Nephron progenitor cell (in vitro differentiated cells): ENCODE measurements at regions not wholly inside any gene's neighbourhood (a gene's known extent, or its start where the extent isn't known, plus 50 kb on each side); places are given as distances from the start of the nearest gene placed in this dataset.

Experiments used
- DNase-seq: peaks from one replicate; pipeline ENCODE4 v3.0.0; 2021
- H3K27ac Mint-ChIP-seq: 2 replicates; pipeline ENCODE4 v1.8.0; 2021; ENCODE audit warnings: mild to moderate bottlenecking, moderate library complexity, mixed read lengths
- H3K27me3 Mint-ChIP-seq: 2 replicates; pipeline ENCODE4 v1.8.0; 2021; ENCODE audit warnings: mild to moderate bottlenecking, low read depth, mixed read lengths; ENCODE audit not compliant: poor library complexity
- H3K36me3 Mint-ChIP-seq: 2 replicates; pipeline ENCODE4 v1.8.0; 2021; ENCODE audit warnings: low read depth, mixed read lengths
- H3K4me1 Mint-ChIP-seq: 2 replicates; pipeline ENCODE4 v1.8.0; 2021; ENCODE audit warnings: mixed read lengths
- H3K4me3 Mint-ChIP-seq: 2 replicates; pipeline ENCODE4 v1.8.0; 2021; ENCODE audit warnings: mild to moderate bottlenecking, moderate library complexity, mixed read lengths
- H3K9me3 Mint-ChIP-seq: 2 replicates; pipeline ENCODE4 v1.8.0; 2021; ENCODE audit warnings: mild to moderate bottlenecking, moderate library complexity, mixed read lengths
- TF ChIP-seq, protein P1 (sequence below): fragments of 200-600 bp; sonication (generic); IDR thresholded peaks from 2 replicates; pipeline ENCODE4 v1.5.0; 2021; ENCODE audit warnings: antibody characterized with exemption

- Mint-ChIP-seq H3K36me3 (no peaks in the 10 kb centered on the region), H3K4me1 (peaks cover 20% of the 10 kb centered on the region), H3K27me3 (peaks cover 8% of the 10 kb centered on the region), H3K4me3 (no peak overlapping the region), H3K27ac (no peak overlapping the region), H3K9me3 (no peaks in the 10 kb centered on the region)
- no peak for DNase-seq
- TF ChIP-seq, protein P1, sequence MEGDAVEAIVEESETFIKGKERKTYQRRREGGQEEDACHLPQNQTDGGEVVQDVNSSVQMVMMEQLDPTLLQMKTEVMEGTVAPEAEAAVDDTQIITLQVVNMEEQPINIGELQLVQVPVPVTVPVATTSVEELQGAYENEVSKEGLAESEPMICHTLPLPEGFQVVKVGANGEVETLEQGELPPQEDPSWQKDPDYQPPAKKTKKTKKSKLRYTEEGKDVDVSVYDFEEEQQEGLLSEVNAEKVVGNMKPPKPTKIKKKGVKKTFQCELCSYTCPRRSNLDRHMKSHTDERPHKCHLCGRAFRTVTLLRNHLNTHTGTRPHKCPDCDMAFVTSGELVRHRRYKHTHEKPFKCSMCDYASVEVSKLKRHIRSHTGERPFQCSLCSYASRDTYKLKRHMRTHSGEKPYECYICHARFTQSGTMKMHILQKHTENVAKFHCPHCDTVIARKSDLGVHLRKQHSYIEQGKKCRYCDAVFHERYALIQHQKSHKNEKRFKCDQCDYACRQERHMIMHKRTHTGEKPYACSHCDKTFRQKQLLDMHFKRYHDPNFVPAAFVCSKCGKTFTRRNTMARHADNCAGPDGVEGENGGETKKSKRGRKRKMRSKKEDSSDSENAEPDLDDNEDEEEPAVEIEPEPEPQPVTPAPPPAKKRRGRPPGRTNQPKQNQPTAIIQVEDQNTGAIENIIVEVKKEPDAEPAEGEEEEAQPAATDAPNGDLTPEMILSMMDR = no peak
Observed at GRCh38 chr5:159819591-159820411, 96.5 kb upstream of the ADRA1B start.

DNA sequence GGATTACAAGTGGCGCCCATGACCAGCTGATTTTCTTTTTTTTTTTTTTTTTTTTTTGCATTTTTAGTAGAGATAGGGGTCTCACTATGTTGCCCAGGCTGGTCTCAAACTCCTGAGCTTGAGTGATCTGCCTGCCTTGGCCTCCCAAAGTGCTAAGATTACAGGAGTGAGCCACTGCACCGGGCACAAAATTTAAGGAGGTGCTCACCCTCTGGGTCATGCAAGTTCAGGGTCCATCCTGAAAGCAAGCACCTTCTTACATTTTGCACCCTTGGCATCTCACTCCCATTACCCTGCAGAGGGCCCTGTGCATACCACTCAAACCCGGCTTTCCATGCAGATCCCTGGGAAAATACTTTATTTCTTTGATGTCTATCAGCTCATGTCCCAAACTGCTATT, 95.6 kb upstream of the ADRA1B start:
- no peak overlapping the region for H3K27ac Mint-ChIP-seq
- TF ChIP-seq, protein P1 = no peak
- no peaks in the 10 kb centered on the region for H3K36me3 Mint-ChIP-seq
- H3K4me3 Mint-ChIP-seq = no peak overlapping the region
- H3K4me1 Mint-ChIP-seq = peaks cover 24% of the 10 kb centered on the region
- DNase-seq = no peak
- peaks cover 8% of the 10 kb centered on the region for H3K27me3 Mint-ChIP-seq
- H3K9me3 Mint-ChIP-seq = no peaks in the 10 kb centered on the region

GRCh38 chr5:159821461-159821940, 94.8 kb upstream of the ADRA1B start:
- Mint-ChIP-seq H3K4me3 (no peak overlapping the region), H3K27me3 (peaks cover 8% of the 10 kb centered on the region), H3K4me1 (peaks cover 18% of the 10 kb centered on the region), H3K27ac (no peak overlapping the region), H3K36me3 (no peaks in the 10 kb centered on the region), H3K9me3 (no peaks in the 10 kb centered on the region)
- no peak for DNase-seq
- TF ChIP-seq, protein P1 = no peak

DNA sequence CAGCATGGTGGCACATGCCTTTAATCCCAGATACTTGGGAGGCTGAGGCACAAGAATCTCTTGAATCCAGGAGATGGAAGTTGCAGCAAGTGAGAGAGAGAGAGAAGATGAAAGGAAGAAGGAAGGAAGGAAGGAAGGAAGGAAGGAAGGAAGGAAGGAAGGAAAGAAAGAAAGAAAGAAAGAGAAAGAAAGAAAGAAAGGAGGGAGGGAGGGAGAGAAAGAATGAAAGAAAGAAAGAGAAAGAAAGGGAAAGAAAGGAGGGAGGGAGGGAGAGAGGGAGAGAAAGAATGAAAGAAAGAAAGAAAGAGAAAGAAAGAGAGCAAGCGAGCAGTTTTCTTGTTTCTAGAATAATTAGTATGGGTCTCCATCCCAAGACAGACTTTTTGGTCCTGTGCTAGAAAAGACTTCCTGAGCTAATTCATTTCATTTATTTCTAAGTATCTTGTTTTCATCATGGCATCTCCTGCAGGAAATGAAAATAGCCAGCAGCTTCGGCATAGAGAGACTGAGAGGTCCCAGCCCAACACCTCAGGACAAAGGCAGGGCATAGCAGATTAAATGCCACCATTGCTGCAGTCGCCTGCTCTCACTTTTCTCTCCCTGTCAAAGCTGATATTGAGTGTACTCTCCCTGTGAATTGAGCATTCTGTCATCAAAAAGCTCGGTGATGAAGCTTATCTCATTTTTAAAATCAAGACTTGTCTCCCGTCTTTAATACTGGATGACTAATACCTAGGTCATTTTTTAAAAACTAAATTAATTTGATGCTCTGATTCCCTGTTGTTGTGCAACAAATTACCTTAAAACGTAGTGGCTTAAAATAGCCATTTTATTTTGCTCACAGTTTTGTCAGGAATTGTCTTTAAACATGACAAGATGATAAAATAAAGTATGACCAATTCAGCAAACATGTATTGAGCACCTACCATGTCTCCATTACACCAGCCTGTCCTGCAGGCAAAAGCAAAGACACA, 91.8 kb upstream of the ADRA1B start:
- H3K27ac Mint-ChIP-seq = no peak overlapping the region
- no peaks in the 10 kb centered on the region for H3K9me3 Mint-ChIP-seq
- H3K27me3 Mint-ChIP-seq = peaks cover 5% of the 10 kb centered on the region
- TF ChIP-seq, protein P1 = no peak
- H3K4me3 Mint-ChIP-seq = no peak overlapping the region
- peaks cover 12% of the 10 kb centered on the region for H3K4me1 Mint-ChIP-seq
- DNase-seq = no peak
- H3K36me3 Mint-ChIP-seq = no peaks in the 10 kb centered on the region

DNA sequence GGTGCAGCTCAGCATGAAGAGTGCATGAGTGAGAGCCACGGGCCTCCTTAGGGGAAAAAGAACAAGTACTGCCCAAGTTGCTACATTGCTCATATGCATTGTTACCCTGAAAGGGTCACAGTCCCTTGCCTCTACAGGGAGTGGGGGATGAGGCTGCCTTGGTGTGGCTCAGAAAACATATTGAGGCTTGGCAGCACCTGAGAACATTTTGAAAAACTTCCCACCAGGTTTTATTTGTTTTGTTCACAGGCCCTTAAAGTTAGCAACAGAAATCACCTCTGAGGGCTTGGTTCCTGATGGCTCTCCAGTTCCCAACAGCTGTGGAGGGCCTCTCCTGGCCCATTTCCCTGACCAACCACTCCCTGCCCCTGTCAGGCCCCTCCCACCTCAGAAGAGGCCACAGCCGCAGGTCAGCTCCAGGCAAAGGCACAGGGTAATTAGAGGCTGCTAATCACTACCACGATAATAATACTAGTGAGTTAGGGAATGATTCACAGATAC, 90.7 kb upstream of the ADRA1B start:
- Mint-ChIP-seq H3K4me1 (peaks cover 6% of the 10 kb centered on the region), H3K4me3 (no peak overlapping the region), H3K36me3 (no peaks in the 10 kb centered on the region), H3K27me3 (peaks cover 8% of the 10 kb centered on the region), H3K27ac (no peak overlapping the region), H3K9me3 (no peaks in the 10 kb centered on the region)
- TF ChIP-seq, protein P1 = no peak
- no peak for DNase-seq
